PC-3 (cell line): ENCODE measurements at regions not wholly inside any gene's neighbourhood (a gene's known extent, or its start where the extent isn't known, plus 50 kb on each side); places are given as distances from the start of the nearest gene placed in this dataset.

ENCODE experiments used
- ATAC-seq: fragments of 200-7000 bp; cut with Tn5 transposase; 2 replicates; pipeline ENCODE4 v1.9.1; 2020; ENCODE audit warnings: mild to moderate bottlenecking, moderate library complexity
- BruUV-seq: library from RNA; stranded (reverse); fragments of 400-500 nt; replicated peaks from 2 replicates; lab custom pipeline; 2021; lab: Mats Ljungman, UMichigan
- CTCF ChIA-PET: fragments of 300-600 bp; sonication (Branson Sonifier 250); formaldehyde crosslinking; loops from one replicate; lab custom pipeline; 2022; ENCODE audit warnings: antibody characterized with exemption; lab: Charles Lee
- POLR2A ChIA-PET: fragments of 300-600 bp; sonication (Branson Sonifier 250); formaldehyde crosslinking; loops from one replicate; lab custom pipeline; 2022; ENCODE audit warnings: antibody characterized with exemption; ENCODE audit not compliant: unreplicated experiment; lab: Charles Lee
- DNase-seq: peaks from one replicate; pipeline ENCODE4 v3.0.0-alpha.2; 2015
- H2AFZ ChIP-seq: fragments of 300-600 bp; sonication (generic); 2 replicates; pipeline ENCODE4 v1.6.0; 2016; ENCODE audit warnings: antibody characterized with exemption, low read length
- H3F3A ChIP-seq: fragments of 300-600 bp; sonication (generic); one replicate; pipeline ENCODE4 v1.6.0; 2017; ENCODE audit warnings: antibody characterized with exemption, low read length, control low read depth, mild to moderate bottlenecking; ENCODE audit not compliant: unreplicated experiment
- H3K27ac ChIP-seq: fragments of 300-600 bp; sonication (generic); 2 replicates; pipeline ENCODE4 v1.5.1; 2016; ENCODE audit warnings: mild to moderate bottlenecking, low read length
- H3K27me3 ChIP-seq: fragments of 300-600 bp; sonication (generic); 2 replicates; pipeline ENCODE4 v1.6.1; 2016; ENCODE audit warnings: low read length, mixed read lengths
- H3K36me3 ChIP-seq: fragments of 300-600 bp; sonication (generic); 2 replicates; pipeline ENCODE4 v1.6.1; 2016; ENCODE audit warnings: low read depth, mixed run types, low read length, mixed read lengths
- H3K4me1 ChIP-seq: fragments of 300-600 bp; sonication (generic); 2 replicates; pipeline ENCODE4 v1.5.1; 2016; ENCODE audit warnings: low read length; ENCODE audit not compliant: insufficient read depth
- H3K4me2 ChIP-seq: fragments of 300-600 bp; sonication (generic); 2 replicates; pipeline ENCODE4 v1.6.0; 2016; ENCODE audit warnings: low read length
- H3K4me3 ChIP-seq: fragments of 300-600 bp; sonication (generic); 2 replicates; pipeline ENCODE4 v1.5.1; 2016; ENCODE audit warnings: mild to moderate bottlenecking, low read length, mixed read lengths
- H3K79me2 ChIP-seq: fragments of 300-600 bp; sonication (generic); 2 replicates; pipeline ENCODE4 v1.6.1; 2017; ENCODE audit warnings: low read length, mixed read lengths
- H3K9ac ChIP-seq: fragments of 300-600 bp; sonication (generic); 2 replicates; pipeline ENCODE4 v1.6.0; 2016; ENCODE audit warnings: mild to moderate bottlenecking, low read length
- H3K9me2 ChIP-seq: fragments of 300-600 bp; sonication (generic); replicated peaks from 2 replicates; pipeline ENCODE4 v1.6.1; 2016; ENCODE audit warnings: mixed run types, low read length, mixed read lengths
- H3K9me3 ChIP-seq: fragments of 300-600 bp; sonication (generic); 2 replicates; pipeline ENCODE4 v1.6.1; 2016; ENCODE audit warnings: low read length, mixed read lengths
- H4K20me1 ChIP-seq: fragments of 300-600 bp; sonication (generic); 2 replicates; pipeline ENCODE4 v1.6.1; 2016; ENCODE audit warnings: low read length, mixed read lengths
- CTCF ChIP-seq: fragments of 300-600 bp; sonication (generic); conservative IDR thresholded peaks from 2 replicates; pipeline ENCODE4 v1.5.1; 2017; ENCODE audit warnings: antibody characterized with exemption, low read depth, mild to moderate bottlenecking, low read length
- EZH2 ChIP-seq: fragments of 300-600 bp; sonication (generic); IDR thresholded peaks from one replicate; pipeline ENCODE4 v1.6.1; 2017; ENCODE audit warnings: antibody characterized with exemption, mild to moderate bottlenecking, low read length; ENCODE audit not compliant: unreplicated experiment
- EZH2phosphoT487 ChIP-seq: fragments of 300-600 bp; sonication (generic); IDR thresholded peaks from 2 replicates; pipeline ENCODE4 v1.6.1; 2018; ENCODE audit warnings: mild to moderate bottlenecking, antibody characterized with exemption, low read length, borderline replicate concordance
- intact Hi-C: fragments of 100-400 bp; cut with micrococcal nuclease; formaldehyde crosslinking; loops from 2 replicates; pipeline ENCODE4 v1.9.0; 2023

- intact Hi-C loops = no loop called here
- no peak for DNase-seq
- H3K9me3 ChIP-seq = 0 out of 2 replicates have a peak, but pooled peaks cover 27% of the 10 kb centered on the region
- BruUV-seq = no TSS peak
- H3K79me2 ChIP-seq = no peaks in the 10 kb centered on the region
- no peaks in the 10 kb centered on the region for H3K9me2 ChIP-seq
- CTCF ChIA-PET = interaction anchor here (0.6 kb wide), 1 partner anchor 15 kb away, joined by 3 read pairs; no protein-coding TSS in a partner anchor
- H3K4me2 ChIP-seq = no peak overlapping the region
- POLR2A ChIA-PET = no interaction called here
- H3K4me1 ChIP-seq = no peaks in the 10 kb centered on the region
- no peaks in the 10 kb centered on the region for H3K36me3 ChIP-seq
- H3K27me3 ChIP-seq = no peaks in the 10 kb centered on the region
- H3F3A ChIP-seq = no peaks in the 10 kb centered on the region
- no peaks in the 10 kb centered on the region for H4K20me1 ChIP-seq
- H3K9ac ChIP-seq = no peak overlapping the region
- TF ChIP-seq CTCF = no peak
- no peak for TF ChIP-seq EZH2phosphoT487
- TF ChIP-seq EZH2 = no peak
- no peak for ATAC-seq
- H2AFZ ChIP-seq = no peak overlapping the region
- no peak overlapping the region for H3K4me3 ChIP-seq
- H3K27ac ChIP-seq = no peak overlapping the region
Measured at GRCh38 chr11:115700981-115701875, 197.0 kb upstream of the CADM1 start.

GRCh38 chr11:115700496-115700895, 196.3 kb upstream of the CADM1 start:
- no TSS peak for BruUV-seq
- ChIA-PET POLR2A (no interaction called here), CTCF (no interaction called here)
- Histone ChIP-seq H3K4me2 (no peak overlapping the region), H3K79me2 (no peaks in the 10 kb centered on the region), H3K4me1 (no peaks in the 10 kb centered on the region), H2AFZ (no peak overlapping the region), H3K27ac (no peak overlapping the region), H4K20me1 (no peaks in the 10 kb centered on the region), H3K9ac (no peak overlapping the region), H3K27me3 (no peaks in the 10 kb centered on the region), H3K4me3 (no peak overlapping the region), H3K9me3 (0 out of 2 replicates have a peak, but pooled peaks cover 27% of the 10 kb centered on the region), H3F3A (no peaks in the 10 kb centered on the region), H3K36me3 (no peaks in the 10 kb centered on the region), H3K9me2 (no peaks in the 10 kb centered on the region)
- intact Hi-C loops = no loop called here
- ATAC-seq (no peak), DNase-seq (no peak)
- TF ChIP-seq EZH2phosphoT487 = no peak
- no peak for TF ChIP-seq CTCF
- no peak for TF ChIP-seq EZH2

GRCh38 chr11:115699733-115700132, 195.5 kb upstream of the CADM1 start:
- POLR2A ChIA-PET = no interaction called here
- H3K9ac ChIP-seq = no peak overlapping the region
- DNase-seq (no peak), ATAC-seq (no peak)
- H3K27me3 ChIP-seq = no peaks in the 10 kb centered on the region
- H3K4me3 ChIP-seq = no peak overlapping the region
- H3K36me3 ChIP-seq = no peaks in the 10 kb centered on the region
- H2AFZ ChIP-seq = no peak overlapping the region
- H3K27ac ChIP-seq = no peak overlapping the region
- intact Hi-C loops = no loop called here
- CTCF ChIA-PET = no interaction called here
- TF ChIP-seq EZH2 = no peak
- no peak for TF ChIP-seq CTCF
- TF ChIP-seq EZH2phosphoT487 = no peak
- BruUV-seq = no TSS peak
- no peak overlapping the region for H3K4me2 ChIP-seq
- H4K20me1 ChIP-seq = no peaks in the 10 kb centered on the region
- no peaks in the 10 kb centered on the region for H3K9me2 ChIP-seq
- H3K4me1 ChIP-seq = no peaks in the 10 kb centered on the region
- 0 out of 2 replicates have a peak, but pooled peaks cover 27% of the 10 kb centered on the region for H3K9me3 ChIP-seq
- H3K79me2 ChIP-seq = no peaks in the 10 kb centered on the region
- H3F3A ChIP-seq = no peaks in the 10 kb centered on the region
